ENCODE measurements at regions not wholly inside any gene's neighbourhood (a gene's known extent, or its start where the extent isn't known, plus 50 kb on each side); places are given as distances from the start of the nearest gene placed in this dataset.

DNA sequence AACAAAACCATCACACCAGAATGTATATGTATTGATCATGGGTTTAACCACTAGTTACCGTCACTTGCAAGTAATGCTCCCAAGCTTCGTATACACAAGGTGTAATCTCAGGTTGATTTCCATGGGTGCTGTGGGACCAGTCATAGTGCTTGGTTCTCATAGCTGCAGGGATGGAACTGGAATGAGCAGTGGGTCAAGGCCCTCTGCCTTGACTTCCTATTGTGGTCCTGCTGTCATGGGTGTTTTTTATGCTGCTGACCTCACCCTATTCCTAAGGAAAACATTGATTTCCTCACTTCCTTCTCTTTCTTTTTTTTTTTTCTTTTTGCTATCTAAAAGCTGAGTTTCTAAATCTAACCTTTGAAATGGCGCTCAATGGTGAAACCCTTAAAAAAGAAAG lies 325.6 kb upstream of the RASGRP1 start:
- POLR2A ChIA-PET (ENCODE audit: low non-redundant PET), result no interaction called here
- H3K27ac ChIP-seq, result no peak overlapping the region
- TF ChIP-seq, protein P1, sequence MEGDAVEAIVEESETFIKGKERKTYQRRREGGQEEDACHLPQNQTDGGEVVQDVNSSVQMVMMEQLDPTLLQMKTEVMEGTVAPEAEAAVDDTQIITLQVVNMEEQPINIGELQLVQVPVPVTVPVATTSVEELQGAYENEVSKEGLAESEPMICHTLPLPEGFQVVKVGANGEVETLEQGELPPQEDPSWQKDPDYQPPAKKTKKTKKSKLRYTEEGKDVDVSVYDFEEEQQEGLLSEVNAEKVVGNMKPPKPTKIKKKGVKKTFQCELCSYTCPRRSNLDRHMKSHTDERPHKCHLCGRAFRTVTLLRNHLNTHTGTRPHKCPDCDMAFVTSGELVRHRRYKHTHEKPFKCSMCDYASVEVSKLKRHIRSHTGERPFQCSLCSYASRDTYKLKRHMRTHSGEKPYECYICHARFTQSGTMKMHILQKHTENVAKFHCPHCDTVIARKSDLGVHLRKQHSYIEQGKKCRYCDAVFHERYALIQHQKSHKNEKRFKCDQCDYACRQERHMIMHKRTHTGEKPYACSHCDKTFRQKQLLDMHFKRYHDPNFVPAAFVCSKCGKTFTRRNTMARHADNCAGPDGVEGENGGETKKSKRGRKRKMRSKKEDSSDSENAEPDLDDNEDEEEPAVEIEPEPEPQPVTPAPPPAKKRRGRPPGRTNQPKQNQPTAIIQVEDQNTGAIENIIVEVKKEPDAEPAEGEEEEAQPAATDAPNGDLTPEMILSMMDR (conservative IDR thresholded peaks at IDR 0.05; ENCODE audit: low read depth), result no peak
- no peak for DNase-seq (ENCODE audit: low spot score)
- CTCF ChIA-PET, result interaction anchor here (0.6 kb wide), 1 partner anchor 35 kb away, joined by 4 read pairs; no protein-coding TSS in a partner anchor

DNA sequence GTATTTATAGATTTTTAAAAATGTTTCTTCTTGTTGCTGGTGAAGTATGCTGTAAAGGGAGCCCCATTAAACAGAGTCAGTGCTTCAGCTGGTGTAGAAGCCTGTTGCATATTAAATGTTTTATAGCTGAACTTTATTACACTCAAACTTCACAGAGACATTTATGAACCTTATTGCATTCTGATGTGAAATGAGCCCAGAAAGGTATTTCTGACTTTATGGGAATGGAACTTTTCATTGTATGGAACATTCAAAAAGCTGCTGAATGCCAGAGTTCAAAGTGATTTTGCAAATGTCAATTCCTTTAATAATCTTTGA lies 329.3 kb upstream of the RASGRP1 start:
- POLR2A ChIA-PET (ENCODE audit: low non-redundant PET), result no interaction called here
- no peak overlapping the region for H3K27ac ChIP-seq
- DNase-seq (ENCODE audit: low spot score), result no peak
- TF ChIP-seq, protein P1 (conservative IDR thresholded peaks at IDR 0.05; ENCODE audit: low read depth), result no peak
- CTCF ChIA-PET, result interaction anchor here (0.8 kb wide), 1 partner anchor 373 kb away, joined by 3 read pairs; no protein-coding TSS in a partner anchor

DNA sequence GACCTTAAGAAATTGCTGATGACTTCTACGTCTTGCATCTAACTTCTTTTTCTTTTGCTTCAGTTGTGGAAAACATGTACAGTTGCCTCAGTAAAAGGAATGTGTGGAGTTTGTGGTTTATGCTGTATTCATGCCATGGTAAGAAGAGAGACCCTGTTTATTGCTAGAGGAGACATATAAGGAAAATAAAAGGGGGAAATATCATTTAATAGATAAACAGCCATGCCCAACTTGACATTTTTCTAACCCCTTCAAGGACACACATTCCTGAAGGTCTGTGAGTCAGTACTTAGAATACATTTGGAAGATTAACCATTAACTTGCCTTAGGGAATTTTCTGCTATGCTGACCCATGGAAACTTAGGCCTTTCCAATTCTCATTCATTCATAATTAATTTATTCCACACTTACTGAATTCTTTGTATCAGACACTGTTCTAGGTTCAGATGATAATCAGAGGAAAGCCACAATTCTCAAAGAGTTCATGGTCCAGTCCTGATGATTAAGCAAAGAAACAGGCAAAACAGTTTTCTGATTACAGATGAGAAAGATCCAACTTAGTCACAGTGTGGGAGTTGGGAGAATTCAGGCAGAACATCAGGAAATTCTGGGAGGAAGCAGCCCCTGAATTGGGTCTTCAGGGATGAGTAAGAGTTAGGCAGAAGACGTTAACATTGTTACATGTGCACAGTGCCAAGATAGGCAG lies 329.8 kb upstream of the RASGRP1 start:
- DNase-seq (ENCODE audit: low spot score), result peak; percentile 26
- ChIA-PET POLR2A (ENCODE audit: low non-redundant PET) (no interaction called here), CTCF (interaction anchor here (0.8 kb wide), 1 partner anchor 373 kb away, joined by 3 read pairs; no protein-coding TSS in a partner anchor)
- no peak overlapping the region for H3K27ac ChIP-seq
- TF ChIP-seq, protein P1 (conservative IDR thresholded peaks at IDR 0.05; ENCODE audit: low read depth), result no peak

DNA sequence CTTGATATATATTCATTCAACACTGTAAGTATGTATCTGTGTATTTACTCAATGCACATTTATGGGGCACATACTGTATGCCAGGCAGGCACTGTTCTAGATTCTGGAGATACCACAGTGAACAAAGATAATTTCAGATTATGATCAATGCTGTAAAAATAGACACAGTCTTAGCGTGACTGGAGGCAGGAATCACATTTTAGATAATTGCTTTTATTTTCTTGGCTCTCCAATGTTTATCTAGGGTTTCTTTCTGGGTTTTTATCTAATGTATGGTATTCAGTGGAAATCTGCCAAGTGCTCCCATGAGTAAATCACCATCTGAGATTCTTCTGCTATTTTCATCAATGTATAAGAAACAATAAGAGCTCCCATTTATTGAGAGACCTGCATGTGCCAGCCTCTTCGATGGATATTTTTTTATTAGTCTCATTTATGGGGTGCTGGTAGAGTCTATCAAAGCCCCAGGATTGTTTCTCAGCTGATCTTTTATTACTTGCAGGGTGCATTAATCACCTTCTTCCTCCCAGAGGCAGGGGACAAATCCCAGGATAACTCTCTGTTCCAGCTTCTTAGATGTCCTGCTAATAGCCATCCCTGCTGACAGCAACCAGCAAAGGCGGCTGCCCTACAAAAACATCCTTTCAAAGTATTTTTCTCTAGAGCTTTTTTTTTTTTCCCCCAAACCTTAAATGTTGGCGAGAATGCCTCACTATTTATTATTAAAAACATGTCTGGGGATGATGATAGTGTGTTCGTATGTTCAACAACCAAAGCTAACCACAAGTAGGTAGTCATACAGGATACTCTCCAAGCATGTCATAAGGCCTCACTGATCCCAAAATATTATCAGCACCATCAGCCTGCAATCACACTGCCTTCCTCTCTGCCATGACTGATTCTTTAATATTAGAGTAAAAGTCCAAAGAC lies 331.0 kb upstream of the RASGRP1 start:
- no peak overlapping the region for H3K27ac ChIP-seq
- CTCF ChIA-PET, result interaction anchor here (0.6 kb wide), 1 partner anchor 711 kb away, joined by 3 read pairs; no protein-coding TSS in a partner anchor
- TF ChIP-seq, protein P1 (conservative IDR thresholded peaks at IDR 0.05; ENCODE audit: low read depth), result no peak
- POLR2A ChIA-PET (ENCODE audit: low non-redundant PET), result no interaction called here
- no peak for DNase-seq (ENCODE audit: low spot score)

DNA sequence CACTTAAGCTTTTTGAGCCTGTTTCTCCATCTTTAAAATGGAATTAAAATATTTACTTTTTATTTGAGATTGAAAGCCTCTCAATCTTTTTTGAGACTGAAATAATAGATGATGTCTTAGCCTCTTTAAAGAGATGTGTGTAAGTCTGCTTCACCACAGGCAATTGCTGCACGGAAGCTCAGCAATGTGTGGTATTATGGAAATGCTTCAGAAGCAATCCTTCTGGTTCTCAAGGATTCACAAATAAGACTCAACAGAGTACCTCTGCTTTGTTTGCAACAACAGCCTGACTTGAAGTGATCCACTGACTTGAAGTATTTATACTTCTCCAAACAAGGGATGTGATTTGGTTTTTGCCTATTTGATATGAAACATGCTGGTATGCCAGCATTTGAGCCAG lies 332.0 kb upstream of the RASGRP1 start:
- H3K27ac ChIP-seq, result no peak overlapping the region
- ChIA-PET POLR2A (ENCODE audit: low non-redundant PET) (no interaction called here), CTCF (interaction anchor here (0.5 kb wide), 1 partner anchor 1570 kb away, joined by 3 read pairs; no protein-coding TSS in a partner anchor)
- no peak for DNase-seq (ENCODE audit: low spot score)
- TF ChIP-seq, protein P1 (conservative IDR thresholded peaks at IDR 0.05; ENCODE audit: low read depth), result no peak

DNA sequence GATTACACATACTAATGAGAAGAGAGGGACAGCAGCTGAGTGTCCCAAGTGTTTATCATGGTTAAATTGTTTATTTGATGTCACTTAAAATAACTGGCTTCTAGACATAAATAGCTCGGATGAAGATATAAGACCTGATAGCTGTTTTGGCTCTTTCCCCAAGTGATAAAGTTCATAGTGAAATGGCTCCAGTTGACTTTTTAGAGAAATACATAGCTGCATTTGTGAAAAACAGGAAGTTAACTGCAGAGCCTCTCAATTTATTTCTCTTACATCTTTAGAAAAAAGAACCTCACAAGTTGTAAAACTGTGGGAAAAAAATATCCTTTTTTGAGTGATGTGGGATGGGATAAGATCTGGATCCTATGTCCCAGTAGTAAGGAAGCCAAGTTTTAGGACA lies 332.9 kb upstream of the RASGRP1 start:
- TF ChIP-seq, protein P1 (conservative IDR thresholded peaks at IDR 0.05; ENCODE audit: low read depth), result no peak
- ChIA-PET CTCF (no interaction called here), POLR2A (ENCODE audit: low non-redundant PET) (no interaction called here)
- no peak overlapping the region for H3K27ac ChIP-seq
- no peak for DNase-seq (ENCODE audit: low spot score)

Measured in RWPE1 (cell line).